T-helper 9 cell (primary cell): ENCODE measurements at regions not wholly inside any gene's neighbourhood (a gene's known extent, or its start where the extent isn't known, plus 50 kb on each side); places are given as distances from the start of the nearest gene placed in this dataset.

Experiments
- DNase-seq: peaks from one replicate; pipeline ENCODE4 v3.0.0-alpha.2; 2020

GRCh38 chr14:61950340-61950739 is 188.1 kb downstream of the SNAPC1 start:
- no peak for DNase-seq

GRCh38 chr14:61953602-61954001 is 191.4 kb downstream of the SNAPC1 start:
- DNase-seq = no peak

- no peak for DNase-seq
Observed at GRCh38 chr14:61954306-61954705, 192.1 kb downstream of the SNAPC1 start.

GRCh38 chr14:61956517-61956916 is 194.3 kb downstream of the SNAPC1 start:
- no peak for DNase-seq

- DNase-seq = no peak
Observed at GRCh38 chr14:61959348-61959747, 197.1 kb downstream of the SNAPC1 start.

GRCh38 chr14:61961369-61961768 is 199.1 kb downstream of the SNAPC1 start:
- no peak for DNase-seq

GRCh38 chr14:61963926-61964325 is 201.7 kb downstream of the SNAPC1 start:
- DNase-seq = no peak

- no peak for DNase-seq
Observed at GRCh38 chr14:61965030-61965745, 203.0 kb downstream of the SNAPC1 start.

- no peak for DNase-seq
Observed at GRCh38 chr14:61968207-61968606, 206.0 kb downstream of the SNAPC1 start.

- DNase-seq = no peak
Observed at GRCh38 chr14:61972711-61973110, 210.5 kb downstream of the SNAPC1 start.

- no peak for DNase-seq
Observed at GRCh38 chr14:61973981-61974380, 211.8 kb downstream of the SNAPC1 start.

GRCh38 chr14:61977217-61977616 is 215.0 kb downstream of the SNAPC1 start:
- no peak for DNase-seq

- DNase-seq = no peak
Observed at GRCh38 chr14:61988240-61988639, 226.0 kb downstream of the SNAPC1 start.

GRCh38 chr14:61992139-61992538 is 229.9 kb downstream of the SNAPC1 start:
- no peak for DNase-seq

GRCh38 chr14:61992926-61993325 is 230.7 kb downstream of the SNAPC1 start:
- DNase-seq = no peak

GRCh38 chr14:61994589-61994988 is 232.4 kb downstream of the SNAPC1 start:
- DNase-seq = no peak

GRCh38 chr14:61996753-61997152 is 234.5 kb downstream of the SNAPC1 start:
- no peak for DNase-seq

- no peak for DNase-seq
Observed at GRCh38 chr14:61997161-61997560, 234.9 kb downstream of the SNAPC1 start.

GRCh38 chr14:62001963-62002362 is 239.7 kb downstream of the SNAPC1 start:
- DNase-seq = no peak

GRCh38 chr14:62002642-62003041 is 240.4 kb downstream of the SNAPC1 start:
- DNase-seq = no peak

GRCh38 chr14:62003701-62004100 is 241.5 kb downstream of the SNAPC1 start:
- DNase-seq = no peak

- DNase-seq = no peak
Observed at GRCh38 chr14:62006116-62006731, 244.0 kb downstream of the SNAPC1 start.

- no peak for DNase-seq
Observed at GRCh38 chr14:62015243-62015642, 253.0 kb downstream of the SNAPC1 start.

GRCh38 chr14:62015945-62016344 is 253.7 kb downstream of the SNAPC1 start:
- DNase-seq = no peak
